ENCODE measurements at regions not wholly inside any gene's neighbourhood (a gene's known extent, or its start where the extent isn't known, plus 50 kb on each side); places are given as distances from the start of the nearest gene placed in this dataset.

DNA sequence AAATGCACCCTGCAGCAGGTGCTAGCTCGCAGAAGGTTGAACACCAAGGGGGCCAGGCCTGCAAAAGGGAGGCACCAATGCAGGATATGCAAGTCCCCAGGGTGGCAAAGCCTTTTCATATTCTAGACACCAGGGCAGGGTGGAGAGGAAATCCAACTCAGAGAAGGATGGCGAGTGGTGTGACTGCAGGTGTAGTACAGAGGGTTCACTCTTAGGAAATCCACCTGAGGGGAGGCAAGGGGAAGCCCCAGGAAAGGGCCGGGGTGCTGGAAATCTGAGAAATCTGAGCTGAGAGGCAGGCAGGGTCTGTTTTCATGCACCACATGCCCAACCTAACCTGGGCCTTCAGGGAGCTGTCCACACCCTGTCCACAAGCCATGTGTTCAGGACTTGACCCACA lies 163.2 kb upstream of the CTTNBP2NL start:
- TF ChIP-seq CTCF (IDR thresholded peaks at IDR 0.05; ENCODE audit: insufficient read depth, low read depth, low read length, missing control alignments), result no peak
- DNase-seq (ENCODE audit: low read depth), result no peak
- H3K4me3 ChIP-seq (ENCODE audit: low read length), result no peak overlapping the region

DNA sequence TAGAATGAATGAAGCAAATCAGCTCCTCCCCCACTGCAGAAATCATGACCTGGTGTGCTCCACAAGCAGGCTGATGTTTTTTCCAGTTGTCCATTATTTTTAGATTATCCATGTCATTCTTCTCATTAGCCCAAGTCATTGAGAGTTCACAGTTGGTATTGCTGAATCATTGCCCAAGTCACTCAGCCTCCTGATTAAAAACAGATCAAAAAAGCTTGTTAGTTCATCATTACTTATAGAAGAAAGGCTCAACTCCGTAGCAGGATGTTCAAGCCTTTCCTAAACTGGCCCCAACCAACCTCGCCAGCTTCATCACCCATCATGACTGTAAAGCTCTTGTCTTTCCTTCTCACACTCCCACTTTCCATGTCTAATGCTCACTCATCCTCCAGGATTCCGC lies 161.3 kb upstream of the CTTNBP2NL start:
- H3K4me3 ChIP-seq (ENCODE audit: low read length), result no peak overlapping the region
- no peak for TF ChIP-seq CTCF (IDR thresholded peaks at IDR 0.05; ENCODE audit: insufficient read depth, low read depth, low read length, missing control alignments)
- DNase-seq (ENCODE audit: low read depth), result no peak

DNA sequence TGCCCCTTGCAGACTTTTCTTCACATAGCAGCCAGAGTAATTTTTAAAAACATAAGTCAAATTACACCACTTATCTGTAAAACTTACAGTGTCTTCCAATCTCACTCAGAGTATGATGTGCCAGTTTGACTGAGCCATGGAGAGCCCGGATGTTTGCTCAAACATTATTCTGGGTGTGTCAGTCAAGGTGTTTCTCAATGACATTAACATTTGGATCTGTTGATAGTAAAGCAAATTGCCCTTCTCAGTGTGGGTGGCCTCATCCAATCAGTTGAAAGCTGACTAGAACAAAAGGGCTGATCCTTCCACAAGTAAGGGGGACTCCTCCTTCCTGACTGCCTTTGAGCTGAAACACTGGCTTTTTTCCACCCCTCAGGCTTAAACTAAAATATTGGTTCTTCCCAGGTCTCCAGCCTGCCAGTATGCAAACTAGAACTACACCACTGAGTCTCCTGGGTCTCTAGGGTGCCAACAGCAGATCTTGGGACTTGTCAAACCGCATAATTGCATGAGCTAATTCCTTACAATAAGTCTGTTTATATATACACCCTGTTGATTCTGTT lies 157.9 kb upstream of the CTTNBP2NL start:
- no peak overlapping the region for H3K4me3 ChIP-seq (ENCODE audit: low read length)
- TF ChIP-seq CTCF (IDR thresholded peaks at IDR 0.05; ENCODE audit: insufficient read depth, low read depth, low read length, missing control alignments), result no peak
- peak; percentile 9 for DNase-seq (ENCODE audit: low read depth)

- no peak overlapping the region for H3K4me3 ChIP-seq (ENCODE audit: low read length)
Measured at GRCh38 chr1:112239683-112240330, 156.2 kb upstream of the CTTNBP2NL start.

DNA sequence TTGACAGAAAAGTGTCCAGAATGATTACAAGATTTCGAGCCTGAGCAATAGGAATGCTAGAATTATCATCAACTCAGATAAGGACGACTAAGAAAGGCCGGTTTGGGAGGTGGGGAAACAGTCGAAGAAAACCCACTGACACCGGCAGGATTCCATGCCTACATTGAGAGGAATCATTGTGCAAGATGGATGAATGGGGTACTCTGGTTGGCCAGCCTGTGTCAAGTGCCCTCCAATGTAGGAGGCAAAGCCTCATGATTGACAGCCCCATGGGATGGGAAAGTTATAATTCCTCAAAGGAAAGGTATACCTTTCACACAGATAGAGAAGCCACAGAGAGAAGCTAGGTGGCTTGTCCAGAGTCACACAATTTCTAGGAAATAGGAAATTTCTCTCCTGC lies 153.5 kb upstream of the CTTNBP2NL start:
- no peak for DNase-seq (ENCODE audit: low read depth)
- no peak for TF ChIP-seq CTCF (IDR thresholded peaks at IDR 0.05; ENCODE audit: insufficient read depth, low read depth, low read length, missing control alignments)
- H3K4me3 ChIP-seq (ENCODE audit: low read length), result no peak overlapping the region

More at GRCh38 chr1:112239683-112240330, 156.2 kb upstream of the CTTNBP2NL start:
- no peak for TF ChIP-seq CTCF (IDR thresholded peaks at IDR 0.05; ENCODE audit: insufficient read depth, low read depth, low read length, missing control alignments)
- DNase-seq (ENCODE audit: low read depth), result no peak

- no peak for TF ChIP-seq CTCF (IDR thresholded peaks at IDR 0.05; ENCODE audit: insufficient read depth, low read depth, low read length, missing control alignments)
- H3K4me3 ChIP-seq (ENCODE audit: low read length), result no peak overlapping the region
- no peak for DNase-seq (ENCODE audit: low read depth)
Measured at GRCh38 chr1:112244131-112244530, 151.9 kb upstream of the CTTNBP2NL start.

- DNase-seq (ENCODE audit: low read depth), result no peak
- no peak overlapping the region for H3K4me3 ChIP-seq (ENCODE audit: low read length)
- no peak for TF ChIP-seq CTCF (IDR thresholded peaks at IDR 0.05; ENCODE audit: insufficient read depth, low read depth, low read length, missing control alignments)
Measured at GRCh38 chr1:112245114-112245513, 150.9 kb upstream of the CTTNBP2NL start.
